ENCODE measurements at regions not wholly inside any gene's neighbourhood (a gene's known extent, or its start where the extent isn't known, plus 50 kb on each side); places are given as distances from the start of the nearest gene placed in this dataset.

DNA sequence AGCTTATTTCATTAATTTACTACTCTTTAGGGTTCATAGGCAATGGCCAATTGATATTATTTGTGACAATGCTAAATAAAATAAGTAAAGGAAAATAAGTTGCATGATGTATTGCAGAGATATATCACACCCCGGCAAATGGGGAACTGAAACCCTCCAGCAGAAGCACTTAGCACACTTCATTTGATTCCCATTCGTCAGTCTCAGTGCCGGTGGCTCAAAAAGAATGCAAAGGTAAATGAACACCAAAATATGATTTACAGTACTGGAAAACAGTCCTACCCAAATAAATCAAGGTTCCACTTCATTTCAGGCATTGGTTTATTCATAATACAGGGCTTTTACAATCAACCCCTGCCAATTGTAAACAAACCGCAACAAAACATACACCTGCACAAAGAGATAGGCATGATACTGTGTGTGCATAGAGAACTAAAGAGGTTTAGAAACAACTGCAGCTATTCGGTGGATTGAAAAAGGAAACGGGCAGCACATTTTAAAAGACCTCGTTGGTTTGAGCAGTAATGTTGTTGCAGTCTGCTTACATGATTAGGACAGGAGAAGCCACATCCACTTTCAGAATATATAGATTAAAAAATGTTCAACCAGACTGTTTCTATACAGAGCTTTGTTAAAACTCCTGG lies 1019.2 kb downstream of the TTLL7 start:
- TF ChIP-seq, protein P1, sequence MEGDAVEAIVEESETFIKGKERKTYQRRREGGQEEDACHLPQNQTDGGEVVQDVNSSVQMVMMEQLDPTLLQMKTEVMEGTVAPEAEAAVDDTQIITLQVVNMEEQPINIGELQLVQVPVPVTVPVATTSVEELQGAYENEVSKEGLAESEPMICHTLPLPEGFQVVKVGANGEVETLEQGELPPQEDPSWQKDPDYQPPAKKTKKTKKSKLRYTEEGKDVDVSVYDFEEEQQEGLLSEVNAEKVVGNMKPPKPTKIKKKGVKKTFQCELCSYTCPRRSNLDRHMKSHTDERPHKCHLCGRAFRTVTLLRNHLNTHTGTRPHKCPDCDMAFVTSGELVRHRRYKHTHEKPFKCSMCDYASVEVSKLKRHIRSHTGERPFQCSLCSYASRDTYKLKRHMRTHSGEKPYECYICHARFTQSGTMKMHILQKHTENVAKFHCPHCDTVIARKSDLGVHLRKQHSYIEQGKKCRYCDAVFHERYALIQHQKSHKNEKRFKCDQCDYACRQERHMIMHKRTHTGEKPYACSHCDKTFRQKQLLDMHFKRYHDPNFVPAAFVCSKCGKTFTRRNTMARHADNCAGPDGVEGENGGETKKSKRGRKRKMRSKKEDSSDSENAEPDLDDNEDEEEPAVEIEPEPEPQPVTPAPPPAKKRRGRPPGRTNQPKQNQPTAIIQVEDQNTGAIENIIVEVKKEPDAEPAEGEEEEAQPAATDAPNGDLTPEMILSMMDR (IDR thresholded peaks at IDR 0.05): no peak
- no peak for TF ChIP-seq POLR2A (IDR thresholded peaks at IDR 0.05)
- no peak for TF ChIP-seq EP300 (IDR thresholded peaks at IDR 0.05)
